ENCODE measurements at regions not wholly inside any gene's neighbourhood (a gene's known extent, or its start where the extent isn't known, plus 50 kb on each side); places are given as distances from the start of the nearest gene placed in this dataset.
"Not testable (repeated sequence)": the region's sequence is repeated elsewhere in the genome, so short reads cannot be mapped to it uniquely, and the experiment has no call there.

GRCh38 chr20:11180186-11180585 is 506.4 kb upstream of the JAG1 start:
- no peak overlapping the region for H3K4me3 ChIP-seq (ENCODE audit: low read length in 2 of 2)
- H3K18ac ChIP-seq (ENCODE audit: low read length) = no peak overlapping the region
- H3K9ac ChIP-seq (ENCODE audit: low read depth, low read length, poor library complexity) = no peak overlapping the region
- no peak overlapping the region for H2BK120ac ChIP-seq (ENCODE audit: low read depth, low read length)
- H2BK12ac ChIP-seq (ENCODE audit: low read length) = no peak overlapping the region
- no peak overlapping the region for H3K4me2 ChIP-seq (ENCODE audit: insufficient read depth, low read length, poor library complexity, severe bottlenecking)
- no peak overlapping the region for H3K4ac ChIP-seq (ENCODE audit: low read length)
- no peak overlapping the region for H4K8ac ChIP-seq (ENCODE audit: low read depth, low read length)
- H3K27ac ChIP-seq (replicated peaks; ENCODE audit: low read length) = no peak overlapping the region
- no peaks in the 10 kb centered on the region for H3K79me1 ChIP-seq (ENCODE audit: low read depth, low read length)
- peaks cover 3 to 5% of the 10 kb centered on the region in 2 donors for H3K9me3 ChIP-seq (replicated peaks in 1 of 2; ENCODE audit: control insufficient read depth in 2 of 2, insufficient read depth in 1 of 2, low read depth in 1 of 2, low read length in 2 of 2)
- no peak overlapping the region for H3K23ac ChIP-seq (ENCODE audit: low read depth, low read length, poor library complexity)
- no peak for DNase-seq (ENCODE audit: low spot score)
- no peak overlapping the region for H3K14ac ChIP-seq (ENCODE audit: low read length)
- no peak overlapping the region for H4K91ac ChIP-seq (ENCODE audit: low read depth, low read length, poor library complexity)
- no peaks in the 10 kb centered on the region for H3K27me3 ChIP-seq (ENCODE audit: control insufficient read depth in 3 of 3, insufficient read depth in 3 of 3, low read depth in 1 of 3, low read length in 3 of 3)
- no peak overlapping the region for H2AK5ac ChIP-seq (ENCODE audit: low read depth, low read length)
- H2BK15ac ChIP-seq (ENCODE audit: low read length) = no peak overlapping the region
- no peaks in the 10 kb centered on the region for H3K36me3 ChIP-seq (replicated peaks in 1 of 2; ENCODE audit: control insufficient read depth in 2 of 2, insufficient read depth in 2 of 2, low read length in 2 of 2)
- no peak overlapping the region for H2BK5ac ChIP-seq (ENCODE audit: low read length)
- H3K4me1 ChIP-seq (ENCODE audit: control insufficient read depth in 2 of 2, insufficient read depth in 1 of 2, low read depth in 1 of 2, low read length in 2 of 2) = peaks cover 0 to 1% of the 10 kb centered on the region in 2 donors
- no peak overlapping the region for H2AFZ ChIP-seq (ENCODE audit: low read length)

DNA sequence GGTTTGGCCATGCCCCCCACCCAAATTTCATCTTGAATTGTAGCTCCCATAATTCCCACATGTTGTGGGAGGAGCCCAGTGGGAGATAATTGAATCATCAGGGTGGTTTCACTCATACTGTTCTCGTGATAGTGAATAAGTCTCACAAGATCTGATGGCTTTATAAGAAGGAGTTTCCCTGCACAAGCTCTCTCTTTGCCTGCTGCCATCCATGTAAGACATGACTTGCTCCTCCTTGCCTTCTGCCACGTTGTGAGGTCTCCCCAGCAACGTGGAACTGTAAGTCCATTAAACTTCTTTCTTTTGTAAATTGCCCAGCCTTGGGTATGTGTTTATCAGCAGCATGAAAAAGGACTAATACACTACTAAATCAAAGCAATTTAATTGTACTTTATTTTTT is 507.3 kb upstream of the JAG1 start:
- not testable (repeated sequence) for H2BK120ac ChIP-seq (ENCODE audit: low read depth, low read length); H4K91ac ChIP-seq (ENCODE audit: low read depth, low read length, poor library complexity); H3K79me1 ChIP-seq (ENCODE audit: low read depth, low read length); H3K27ac ChIP-seq (replicated peaks; ENCODE audit: low read length); H3K18ac ChIP-seq (ENCODE audit: low read length); H3K9ac ChIP-seq (ENCODE audit: low read depth, low read length, poor library complexity); H3K9me3 ChIP-seq (replicated peaks in 1 of 2; ENCODE audit: control insufficient read depth in 2 of 2, insufficient read depth in 1 of 2, low read depth in 1 of 2, low read length in 2 of 2); H3K4me2 ChIP-seq (ENCODE audit: insufficient read depth, low read length, poor library complexity, severe bottlenecking); H3K27me3 ChIP-seq (ENCODE audit: control insufficient read depth in 3 of 3, insufficient read depth in 3 of 3, low read depth in 1 of 3, low read length in 3 of 3); H3K4ac ChIP-seq (ENCODE audit: low read length); H3K36me3 ChIP-seq (replicated peaks in 1 of 2; ENCODE audit: control insufficient read depth in 2 of 2, insufficient read depth in 2 of 2, low read length in 2 of 2); H3K14ac ChIP-seq (ENCODE audit: low read length); H2BK5ac ChIP-seq (ENCODE audit: low read length); H2BK12ac ChIP-seq (ENCODE audit: low read length); DNase-seq (ENCODE audit: low spot score); H2AFZ ChIP-seq (ENCODE audit: low read length); H3K4me3 ChIP-seq (ENCODE audit: low read length in 2 of 2); H2BK15ac ChIP-seq (ENCODE audit: low read length); H3K23ac ChIP-seq (ENCODE audit: low read depth, low read length, poor library complexity); H3K4me1 ChIP-seq (ENCODE audit: control insufficient read depth in 2 of 2, insufficient read depth in 1 of 2, low read depth in 1 of 2, low read length in 2 of 2); H2AK5ac ChIP-seq (ENCODE audit: low read depth, low read length); H4K8ac ChIP-seq (ENCODE audit: low read depth, low read length)
- no CpG with 5 or more reads among the region's 3 CpGs for WGBS, 2 donors (ENCODE audit: extremely low coverage in 2 of 2, insufficient read length in 2 of 2, insufficient replicate concordance in 1 of 2)

DNA sequence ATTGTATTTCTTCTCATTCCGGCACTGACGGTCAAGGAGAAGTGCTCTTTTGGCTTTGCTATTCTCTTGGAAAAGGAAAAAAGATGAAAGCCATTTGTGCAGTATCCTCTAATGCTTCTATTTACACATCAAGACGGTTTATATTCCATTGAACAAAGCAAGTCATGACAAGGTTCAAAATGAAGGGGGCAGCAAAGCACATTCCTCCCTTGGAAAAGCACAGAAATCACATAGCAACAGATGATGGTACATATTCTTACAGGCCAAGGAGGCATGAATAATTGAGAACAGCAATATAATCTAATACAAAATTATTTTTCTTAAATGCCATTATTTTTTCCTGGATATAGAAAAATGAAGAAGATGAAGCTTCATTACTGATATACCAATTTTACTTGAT is 508.2 kb upstream of the JAG1 start:
- no peaks in the 10 kb centered on the region for H3K27me3 ChIP-seq (ENCODE audit: control insufficient read depth in 3 of 3, insufficient read depth in 3 of 3, low read depth in 1 of 3, low read length in 3 of 3)
- H3K23ac ChIP-seq (ENCODE audit: low read depth, low read length, poor library complexity) = no peak overlapping the region
- no peak overlapping the region for H2AK5ac ChIP-seq (ENCODE audit: low read depth, low read length)
- no peak overlapping the region for H2AFZ ChIP-seq (ENCODE audit: low read length)
- DNase-seq (ENCODE audit: low spot score) = no peak
- H3K4me1 ChIP-seq (ENCODE audit: control insufficient read depth in 2 of 2, insufficient read depth in 1 of 2, low read depth in 1 of 2, low read length in 2 of 2) = peaks cover 0 to 1% of the 10 kb centered on the region in 2 donors
- H4K8ac ChIP-seq (ENCODE audit: low read depth, low read length) = no peak overlapping the region
- no peak overlapping the region for H2BK5ac ChIP-seq (ENCODE audit: low read length)
- H3K79me1 ChIP-seq (ENCODE audit: low read depth, low read length) = no peaks in the 10 kb centered on the region
- no CpG with 5 or more reads among the region's 3 CpGs for WGBS, 2 donors (ENCODE audit: extremely low coverage in 2 of 2, insufficient read length in 2 of 2, insufficient replicate concordance in 1 of 2)
- H3K36me3 ChIP-seq (replicated peaks in 1 of 2; ENCODE audit: control insufficient read depth in 2 of 2, insufficient read depth in 2 of 2, low read length in 2 of 2) = no peaks in the 10 kb centered on the region
- no peak overlapping the region for H3K27ac ChIP-seq (replicated peaks; ENCODE audit: low read length)
- no peak overlapping the region for H2BK15ac ChIP-seq (ENCODE audit: low read length)
- H2BK12ac ChIP-seq (ENCODE audit: low read length) = no peak overlapping the region
- no peak overlapping the region for H3K14ac ChIP-seq (ENCODE audit: low read length)
- no peak overlapping the region for H4K91ac ChIP-seq (ENCODE audit: low read depth, low read length, poor library complexity)
- H3K18ac ChIP-seq (ENCODE audit: low read length) = no peak overlapping the region
- no peak overlapping the region for H3K4me2 ChIP-seq (ENCODE audit: insufficient read depth, low read length, poor library complexity, severe bottlenecking)
- no peak overlapping the region for H3K4me3 ChIP-seq (ENCODE audit: low read length in 2 of 2)
- H3K4ac ChIP-seq (ENCODE audit: low read length) = no peak overlapping the region
- H3K9ac ChIP-seq (ENCODE audit: low read depth, low read length, poor library complexity) = no peak overlapping the region
- H2BK120ac ChIP-seq (ENCODE audit: low read depth, low read length) = no peak overlapping the region
- H3K9me3 ChIP-seq (replicated peaks in 1 of 2; ENCODE audit: control insufficient read depth in 2 of 2, insufficient read depth in 1 of 2, low read depth in 1 of 2, low read length in 2 of 2) = peaks cover 3 to 5% of the 10 kb centered on the region in 2 donors

DNA sequence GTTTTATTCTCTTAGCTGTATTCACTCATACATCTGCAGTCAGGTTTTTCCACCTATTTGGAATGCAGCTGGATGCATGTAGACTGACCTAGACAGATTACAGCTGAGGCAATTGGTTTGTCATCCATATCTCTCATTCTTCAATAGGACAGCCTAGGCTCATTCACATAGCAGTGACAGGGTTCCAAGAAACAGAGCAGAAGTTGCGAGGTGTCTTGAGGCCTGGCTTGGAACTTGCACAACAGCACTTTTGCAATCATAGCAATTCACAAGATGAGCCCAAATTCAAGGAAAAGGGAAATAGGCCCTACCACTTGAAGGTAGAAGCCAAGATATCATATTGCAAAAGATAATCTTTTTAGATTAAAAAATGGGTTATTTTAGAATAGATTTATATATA is 508.9 kb upstream of the JAG1 start:
- Histone ChIP-seq H3K23ac (ENCODE audit: low read depth, low read length, poor library complexity) (no peak overlapping the region), H3K9ac (ENCODE audit: low read depth, low read length, poor library complexity) (no peak overlapping the region), H2BK15ac (ENCODE audit: low read length) (no peak overlapping the region), H2AFZ (ENCODE audit: low read length) (no peak overlapping the region), H2BK120ac (ENCODE audit: low read depth, low read length) (no peak overlapping the region), H3K79me1 (ENCODE audit: low read depth, low read length) (no peaks in the 10 kb centered on the region), H4K8ac (ENCODE audit: low read depth, low read length) (no peak overlapping the region), H2BK12ac (ENCODE audit: low read length) (no peak overlapping the region), H2BK5ac (ENCODE audit: low read length) (no peak overlapping the region), H3K14ac (ENCODE audit: low read length) (no peak overlapping the region), H3K27me3 (ENCODE audit: control insufficient read depth in 3 of 3, insufficient read depth in 3 of 3, low read depth in 1 of 3, low read length in 3 of 3) (no peaks in the 10 kb centered on the region), H4K91ac (ENCODE audit: low read depth, low read length, poor library complexity) (no peak overlapping the region), H3K4me1 (ENCODE audit: control insufficient read depth in 2 of 2, insufficient read depth in 1 of 2, low read depth in 1 of 2, low read length in 2 of 2) (peaks cover 0 to 1% of the 10 kb centered on the region in 2 donors), H2AK5ac (ENCODE audit: low read depth, low read length) (no peak overlapping the region), H3K18ac (ENCODE audit: low read length) (no peak overlapping the region), H3K9me3 (replicated peaks in 1 of 2; ENCODE audit: control insufficient read depth in 2 of 2, insufficient read depth in 1 of 2, low read depth in 1 of 2, low read length in 2 of 2) (peaks cover 3 to 5% of the 10 kb centered on the region in 2 donors), H3K27ac (replicated peaks; ENCODE audit: low read length) (no peak overlapping the region), H3K4me2 (ENCODE audit: insufficient read depth, low read length, poor library complexity, severe bottlenecking) (no peak overlapping the region), H3K4me3 (ENCODE audit: low read length in 2 of 2) (no peak overlapping the region), H3K4ac (ENCODE audit: low read length) (no peak overlapping the region), H3K36me3 (replicated peaks in 1 of 2; ENCODE audit: control insufficient read depth in 2 of 2, insufficient read depth in 2 of 2, low read length in 2 of 2) (no peaks in the 10 kb centered on the region)
- no CpG with 5 or more reads among the region's 1 CpG for WGBS, 2 donors (ENCODE audit: extremely low coverage in 2 of 2, insufficient read length in 2 of 2, insufficient replicate concordance in 1 of 2)
- no peak for DNase-seq (ENCODE audit: low spot score)

Measured in neuronal stem cell (in vitro differentiated cells).